ENCODE measurements at regions not wholly inside any gene's neighbourhood (a gene's known extent, or its start where the extent isn't known, plus 50 kb on each side); places are given as distances from the start of the nearest gene placed in this dataset.

DNA sequence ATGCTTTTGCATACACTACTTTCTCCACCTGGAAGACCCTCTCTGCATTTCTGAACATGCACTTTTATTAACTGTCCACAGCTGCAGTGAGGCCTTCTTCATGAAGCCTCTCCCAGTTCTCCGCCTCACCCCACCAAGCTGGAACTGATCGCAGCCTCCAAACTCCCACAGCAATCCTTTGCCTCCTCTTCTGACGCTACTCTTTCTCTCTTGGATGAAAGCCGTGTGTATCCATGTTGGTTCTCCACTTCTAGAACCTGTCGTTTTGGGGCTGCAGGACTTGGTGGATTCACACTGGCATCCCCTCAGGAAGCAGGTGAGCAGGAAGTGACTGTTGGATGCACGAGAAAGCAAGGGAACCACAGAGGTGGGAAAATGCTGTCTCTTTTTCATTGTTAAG is 288.6 kb downstream of the MYCN start:
- TF ChIP-seq NFIC (IDR thresholded peaks at IDR 0.05; ENCODE audit: borderline replicate concordance) = no peak
- TF ChIP-seq, protein P1, sequence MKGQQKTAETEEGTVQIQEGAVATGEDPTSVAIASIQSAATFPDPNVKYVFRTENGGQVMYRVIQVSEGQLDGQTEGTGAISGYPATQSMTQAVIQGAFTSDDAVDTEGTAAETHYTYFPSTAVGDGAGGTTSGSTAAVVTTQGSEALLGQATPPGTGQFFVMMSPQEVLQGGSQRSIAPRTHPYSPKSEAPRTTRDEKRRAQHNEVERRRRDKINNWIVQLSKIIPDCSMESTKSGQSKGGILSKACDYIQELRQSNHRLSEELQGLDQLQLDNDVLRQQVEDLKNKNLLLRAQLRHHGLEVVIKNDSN (IDR thresholded peaks at IDR 0.05; ENCODE audit: borderline replicate concordance, low read depth) = no peak
- no peak for TF ChIP-seq FOXJ3 (CRISPR knock-in tag; IDR thresholded peaks at IDR 0.05)
- no peak for TF ChIP-seq MXI1 (IDR thresholded peaks at IDR 0.05; ENCODE audit: low read depth, low read length)
- no peak for TF ChIP-seq NRF1 (IDR thresholded peaks at IDR 0.05; ENCODE audit: low read depth, low read length)
- TF ChIP-seq TAF1 (IDR thresholded peaks at IDR 0.05; ENCODE audit: borderline replicate concordance, low read depth, low read length) = no peak
- TF ChIP-seq, protein P2, sequence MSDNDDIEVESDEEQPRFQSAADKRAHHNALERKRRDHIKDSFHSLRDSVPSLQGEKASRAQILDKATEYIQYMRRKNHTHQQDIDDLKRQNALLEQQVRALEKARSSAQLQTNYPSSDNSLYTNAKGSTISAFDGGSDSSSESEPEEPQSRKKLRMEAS (IDR thresholded peaks at IDR 0.05; ENCODE audit: low read depth) = no peak
- no peak for TF ChIP-seq POLR2AphosphoS5 (IDR thresholded peaks at IDR 0.05; ENCODE audit: low read depth, low read length)
- TF ChIP-seq TEAD4 (IDR thresholded peaks at IDR 0.05; ENCODE audit: borderline replicate concordance, insufficient read depth) = no peak
- no peak for TF ChIP-seq REST (IDR thresholded peaks at IDR 0.05; ENCODE audit: low read depth, low read length)
- no peak for TF ChIP-seq GABPA (IDR thresholded peaks at IDR 0.05; ENCODE audit: low read depth)
- no peak for TF ChIP-seq RXRA (IDR thresholded peaks at IDR 0.05; ENCODE audit: borderline replicate concordance, low read depth)
- TF ChIP-seq SIN3A (IDR thresholded peaks at IDR 0.05; ENCODE audit: borderline replicate concordance, low read depth, low read length) = no peak
- POLR2A ChIA-PET = no interaction called here

GRCh38 chr2:16228471-16228870 is 288.1 kb downstream of the MYCN start:
- no peaks in the 10 kb centered on the region for H3K9me2 ChIP-seq
- POLR2A ChIA-PET = no interaction called here
- no peak for DNase-seq
- no peaks in the 10 kb centered on the region for H3K79me2 ChIP-seq (ENCODE audit: insufficient read depth)
- H3K9ac ChIP-seq = no peak overlapping the region
- CTCF ChIA-PET = interaction anchor here (1.8 kb wide), 1 partner anchor 10 kb away, joined by 5 read pairs; no protein-coding TSS in a partner anchor
- WGBS (ENCODE audit: low lambda C conversion rate) = 30% methylated on average over 7 of the region's 7 CpGs
- no peak overlapping the region for H3K4me3 ChIP-seq (ENCODE audit: low read depth in 2 of 2, low read length in 1 of 2)
- H3K4me2 ChIP-seq = no peak overlapping the region
- no peaks in the 10 kb centered on the region for H3K36me3 ChIP-seq (replicated peaks in 1 of 2; ENCODE audit: control insufficient read depth in 1 of 2, insufficient read depth in 2 of 2, low read length in 1 of 2)
- H2AFZ ChIP-seq (ENCODE audit: low read depth) = no peak overlapping the region
- no peaks in the 10 kb centered on the region for H3K27me3 ChIP-seq (ENCODE audit: insufficient read depth)
- peaks cover 0 to 24% of the 10 kb centered on the region in 2 experiments; a peak in 1 of 4 replicates for H3K4me1 ChIP-seq (ENCODE audit: control insufficient read depth in 1 of 2, insufficient read depth in 2 of 2, low read depth in 1 of 2, low read length in 1 of 2)
- no peaks in the 10 kb centered on the region for H3F3A ChIP-seq (replicated peaks; ENCODE audit: insufficient read depth)
- no peaks in the 10 kb centered on the region for H4K20me1 ChIP-seq (ENCODE audit: insufficient read depth)
- H3K9me3 ChIP-seq = no peaks in the 10 kb centered on the region
- no peak overlapping the region for H3K27ac ChIP-seq (ENCODE audit: low read depth in 2 of 2, low read length in 1 of 2)
- TF ChIP-seq GATA2 (CRISPR knock-in tag; IDR thresholded peaks at IDR 0.05) = no peak
- TF ChIP-seq REST (IDR thresholded peaks at IDR 0.05; ENCODE audit: low read depth, low read length) = no peak
- TF ChIP-seq, protein P1 (IDR thresholded peaks at IDR 0.05; ENCODE audit: borderline replicate concordance, low read depth) = no peak
- no peak for TF ChIP-seq YY1 (IDR thresholded peaks at IDR 0.05; ENCODE audit: low read depth)
- no peak for TF ChIP-seq ZBTB33 (IDR thresholded peaks at IDR 0.05; ENCODE audit: borderline replicate concordance, low read depth)

More for the DNA sequence above, 288.6 kb downstream of the MYCN start:
- H3K4me3 ChIP-seq (ENCODE audit: low read depth in 2 of 2, low read length in 1 of 2) = no peak overlapping the region
- H2AFZ ChIP-seq (ENCODE audit: low read depth) = no peak overlapping the region
- no peak overlapping the region for H3K9ac ChIP-seq
- no peaks in the 10 kb centered on the region for H3K36me3 ChIP-seq (replicated peaks in 1 of 2; ENCODE audit: control insufficient read depth in 1 of 2, insufficient read depth in 2 of 2, low read length in 1 of 2)
- H3K27ac ChIP-seq (ENCODE audit: low read depth in 2 of 2, low read length in 1 of 2) = no peak overlapping the region
- H3K27me3 ChIP-seq (ENCODE audit: insufficient read depth) = no peaks in the 10 kb centered on the region
- CTCF ChIA-PET = interaction anchor here (1.6 to 1.8 kb wide), 2 partner anchors 10 to 290 kb away, joined by 4 to 5 read pairs; no protein-coding TSS in a partner anchor
- H4K20me1 ChIP-seq (ENCODE audit: insufficient read depth) = no peaks in the 10 kb centered on the region
- 40% methylated on average over 6 of the region's 6 CpGs for WGBS (ENCODE audit: low lambda C conversion rate)
- no peaks in the 10 kb centered on the region for H3F3A ChIP-seq (replicated peaks; ENCODE audit: insufficient read depth)
- H3K4me2 ChIP-seq = no peak overlapping the region
- H3K4me1 ChIP-seq (ENCODE audit: control insufficient read depth in 1 of 2, insufficient read depth in 2 of 2, low read depth in 1 of 2, low read length in 1 of 2) = peaks cover 0 to 19% of the 10 kb centered on the region in 2 experiments; a peak in 1 of 4 replicates
- H3K9me2 ChIP-seq = no peaks in the 10 kb centered on the region
- DNase-seq = no peak
- no peaks in the 10 kb centered on the region for H3K79me2 ChIP-seq (ENCODE audit: insufficient read depth)
- H3K9me3 ChIP-seq = no peaks in the 10 kb centered on the region
